IMR-90 (cell line): ENCODE measurements at regions not wholly inside any gene's neighbourhood (a gene's known extent, or its start where the extent isn't known, plus 50 kb on each side); places are given as distances from the start of the nearest gene placed in this dataset.

Experiments used
- CEBPB ChIP-seq: IDR thresholded peaks from 2 replicates; pipeline ENCODE4 v1.6.1; 2012; ENCODE audit warnings: low read depth, low read length, improper control_type of control experiment
- CHD1 ChIP-seq: IDR thresholded peaks from 2 replicates; pipeline ENCODE4 v1.6.1; 2012; ENCODE audit warnings: low read depth, low read length, improper control_type of control experiment
- MAFK ChIP-seq: IDR thresholded peaks from 2 replicates; pipeline ENCODE4 v1.6.1; 2012; ENCODE audit warnings: low read depth, low read length, improper control_type of control experiment
- MAZ ChIP-seq: IDR thresholded peaks from 2 replicates; pipeline ENCODE4 v1.6.1; 2012; ENCODE audit warnings: low read depth, mild to moderate bottlenecking, low read length, improper control_type of control experiment, moderate library complexity, borderline replicate concordance
- MXI1 ChIP-seq: IDR thresholded peaks from 2 replicates; pipeline ENCODE4 v1.6.1; 2012; ENCODE audit warnings: low read depth, mild to moderate bottlenecking, low read length, moderate library complexity, borderline replicate concordance
- POLR2A ChIP-seq: IDR thresholded peaks from 2 replicates; pipeline ENCODE4 v1.6.1; 2012; ENCODE audit warnings: mild to moderate bottlenecking, low read depth, low read length
- RAD21 ChIP-seq: IDR thresholded peaks from 2 replicates; pipeline ENCODE4 v1.6.1; 2012; ENCODE audit warnings: low read length, improper control_type of control experiment
- RCOR1 ChIP-seq: IDR thresholded peaks from 2 replicates; pipeline ENCODE4 v1.6.1; 2012; ENCODE audit warnings: mild to moderate bottlenecking, low read length, improper control_type of control experiment; ENCODE audit not compliant: insufficient replicate concordance
- SMC3 ChIP-seq: fragments of 150-350 bp; IDR thresholded peaks from 2 replicates; pipeline ENCODE4 v1.6.1; 2016; ENCODE audit warnings: low read depth, mild to moderate bottlenecking, antibody characterized with exemption, low read length, moderate library complexity
- USF2 ChIP-seq: fragments of 150-350 bp; IDR thresholded peaks from 2 replicates; pipeline ENCODE4 v1.6.1; 2017; ENCODE audit warnings: mild to moderate bottlenecking, antibody characterized with exemption, low read length, low read depth
- TF ChIP-seq, protein P1 (sequence below): conservative IDR thresholded peaks from 2 replicates; pipeline ENCODE4 v1.5.1; 2012; ENCODE audit warnings: mild to moderate bottlenecking, low read depth, low read length, improper control_type of control experiment

DNA sequence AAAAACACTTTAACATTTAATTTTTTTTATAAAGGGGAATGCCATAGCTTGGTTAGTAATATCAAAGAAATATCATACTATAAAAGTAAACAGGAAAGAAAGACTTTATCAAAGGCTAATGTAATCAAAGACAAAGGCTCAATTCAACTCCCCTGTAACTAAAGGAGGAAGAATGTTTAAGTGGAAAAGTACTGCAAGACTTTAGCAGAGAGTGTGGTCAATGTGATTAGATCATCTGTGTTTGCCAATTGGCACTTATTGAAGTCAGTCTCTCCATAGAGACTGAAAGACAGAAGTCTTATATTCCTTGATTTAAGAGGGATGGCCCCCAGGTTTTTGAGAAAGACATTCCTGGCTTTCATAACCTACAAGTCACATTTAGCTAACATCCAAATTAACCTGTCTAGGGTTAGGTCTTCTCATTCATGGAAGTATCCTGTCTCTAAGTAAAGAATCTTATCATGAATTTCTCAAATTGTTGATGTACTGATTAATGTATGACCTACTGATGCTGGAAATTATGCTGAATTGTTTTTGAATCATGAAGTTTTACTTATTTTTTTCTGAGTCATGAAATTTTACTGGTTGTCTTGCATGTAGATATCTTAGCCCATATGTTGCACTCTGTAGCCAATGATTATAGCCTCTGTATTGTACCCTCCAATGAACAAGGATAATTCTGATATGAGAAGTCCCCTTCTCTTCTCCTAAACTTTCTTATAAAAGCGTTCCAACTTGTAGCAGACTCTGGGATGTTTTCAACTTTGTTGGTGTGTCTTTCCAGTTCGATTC lies 65.4 kb downstream of the ATXN7L3B start:
- TF ChIP-seq, protein P1, sequence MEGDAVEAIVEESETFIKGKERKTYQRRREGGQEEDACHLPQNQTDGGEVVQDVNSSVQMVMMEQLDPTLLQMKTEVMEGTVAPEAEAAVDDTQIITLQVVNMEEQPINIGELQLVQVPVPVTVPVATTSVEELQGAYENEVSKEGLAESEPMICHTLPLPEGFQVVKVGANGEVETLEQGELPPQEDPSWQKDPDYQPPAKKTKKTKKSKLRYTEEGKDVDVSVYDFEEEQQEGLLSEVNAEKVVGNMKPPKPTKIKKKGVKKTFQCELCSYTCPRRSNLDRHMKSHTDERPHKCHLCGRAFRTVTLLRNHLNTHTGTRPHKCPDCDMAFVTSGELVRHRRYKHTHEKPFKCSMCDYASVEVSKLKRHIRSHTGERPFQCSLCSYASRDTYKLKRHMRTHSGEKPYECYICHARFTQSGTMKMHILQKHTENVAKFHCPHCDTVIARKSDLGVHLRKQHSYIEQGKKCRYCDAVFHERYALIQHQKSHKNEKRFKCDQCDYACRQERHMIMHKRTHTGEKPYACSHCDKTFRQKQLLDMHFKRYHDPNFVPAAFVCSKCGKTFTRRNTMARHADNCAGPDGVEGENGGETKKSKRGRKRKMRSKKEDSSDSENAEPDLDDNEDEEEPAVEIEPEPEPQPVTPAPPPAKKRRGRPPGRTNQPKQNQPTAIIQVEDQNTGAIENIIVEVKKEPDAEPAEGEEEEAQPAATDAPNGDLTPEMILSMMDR = no peak
- TF ChIP-seq MXI1 (no peak), USF2 (no peak), MAZ (no peak), MAFK (no peak), POLR2A (no peak), CHD1 (no peak), RAD21 (no peak), RCOR1 (no peak), SMC3 (no peak), CEBPB (no peak)
